Upper lobe of left lung (tissue), 4 donors: ENCODE measurements at regions not wholly inside any gene's neighbourhood (a gene's known extent, or its start where the extent isn't known, plus 50 kb on each side); places are given as distances from the start of the nearest gene placed in this dataset.

Experiments used
- POLR2A ChIP-seq, 4 donors: fragments of 450-650 bp; IDR thresholded peaks; one replicate each; pipeline ENCODE4 v1.5.1; 2016 to 2017; ENCODE audit warnings: antibody characterized with exemption in 4 of 4, mild to moderate bottlenecking in 2 of 4
- TF ChIP-seq, protein P1 (sequence below), 6 experiments: fragments of 450-650 bp in 4 of 6; fragments of 200-600 bp in 2 of 6; sonication (generic) in 2 of 6; IDR thresholded peaks; one replicate each; pipeline ENCODE4 v1.5.1; 2016 to 2019; ENCODE audit warnings: antibody characterized with exemption in 6 of 6

- TF ChIP-seq, protein P1, sequence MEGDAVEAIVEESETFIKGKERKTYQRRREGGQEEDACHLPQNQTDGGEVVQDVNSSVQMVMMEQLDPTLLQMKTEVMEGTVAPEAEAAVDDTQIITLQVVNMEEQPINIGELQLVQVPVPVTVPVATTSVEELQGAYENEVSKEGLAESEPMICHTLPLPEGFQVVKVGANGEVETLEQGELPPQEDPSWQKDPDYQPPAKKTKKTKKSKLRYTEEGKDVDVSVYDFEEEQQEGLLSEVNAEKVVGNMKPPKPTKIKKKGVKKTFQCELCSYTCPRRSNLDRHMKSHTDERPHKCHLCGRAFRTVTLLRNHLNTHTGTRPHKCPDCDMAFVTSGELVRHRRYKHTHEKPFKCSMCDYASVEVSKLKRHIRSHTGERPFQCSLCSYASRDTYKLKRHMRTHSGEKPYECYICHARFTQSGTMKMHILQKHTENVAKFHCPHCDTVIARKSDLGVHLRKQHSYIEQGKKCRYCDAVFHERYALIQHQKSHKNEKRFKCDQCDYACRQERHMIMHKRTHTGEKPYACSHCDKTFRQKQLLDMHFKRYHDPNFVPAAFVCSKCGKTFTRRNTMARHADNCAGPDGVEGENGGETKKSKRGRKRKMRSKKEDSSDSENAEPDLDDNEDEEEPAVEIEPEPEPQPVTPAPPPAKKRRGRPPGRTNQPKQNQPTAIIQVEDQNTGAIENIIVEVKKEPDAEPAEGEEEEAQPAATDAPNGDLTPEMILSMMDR (IDR thresholded peaks at IDR 0.05) = no peak
- no peak for TF ChIP-seq POLR2A (IDR thresholded peaks at IDR 0.05)
These were observed 1741.0 kb upstream of the PCDH10 start for GRCh38 chr4:131408102-131408501.
